ENCODE measurements at regions not wholly inside any gene's neighbourhood (a gene's known extent, or its start where the extent isn't known, plus 50 kb on each side); places are given as distances from the start of the nearest gene placed in this dataset.
"Not testable (repeated sequence)": the region's sequence is repeated elsewhere in the genome, so short reads cannot be mapped to it uniquely, and the experiment has no call there.

DNA sequence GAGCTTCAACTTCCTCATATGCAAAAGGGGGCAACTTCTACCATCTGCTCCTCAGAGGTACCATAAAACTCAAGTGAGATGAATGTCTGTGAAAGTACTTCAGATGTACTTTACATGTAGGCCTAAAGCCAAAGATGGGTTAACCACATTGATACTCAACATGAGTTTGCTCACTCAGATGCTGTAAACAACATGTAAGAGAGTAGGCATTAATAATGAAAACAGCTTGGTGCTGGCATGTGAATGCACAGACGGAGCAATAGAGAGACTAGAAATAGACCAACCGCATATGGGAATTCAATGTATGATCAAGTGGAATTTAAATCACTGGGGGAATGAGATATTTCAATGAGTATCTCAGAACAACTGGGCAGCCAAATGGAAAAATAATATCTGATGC lies 143.8 kb upstream of the CDYL start:
- TF ChIP-seq, protein P1, sequence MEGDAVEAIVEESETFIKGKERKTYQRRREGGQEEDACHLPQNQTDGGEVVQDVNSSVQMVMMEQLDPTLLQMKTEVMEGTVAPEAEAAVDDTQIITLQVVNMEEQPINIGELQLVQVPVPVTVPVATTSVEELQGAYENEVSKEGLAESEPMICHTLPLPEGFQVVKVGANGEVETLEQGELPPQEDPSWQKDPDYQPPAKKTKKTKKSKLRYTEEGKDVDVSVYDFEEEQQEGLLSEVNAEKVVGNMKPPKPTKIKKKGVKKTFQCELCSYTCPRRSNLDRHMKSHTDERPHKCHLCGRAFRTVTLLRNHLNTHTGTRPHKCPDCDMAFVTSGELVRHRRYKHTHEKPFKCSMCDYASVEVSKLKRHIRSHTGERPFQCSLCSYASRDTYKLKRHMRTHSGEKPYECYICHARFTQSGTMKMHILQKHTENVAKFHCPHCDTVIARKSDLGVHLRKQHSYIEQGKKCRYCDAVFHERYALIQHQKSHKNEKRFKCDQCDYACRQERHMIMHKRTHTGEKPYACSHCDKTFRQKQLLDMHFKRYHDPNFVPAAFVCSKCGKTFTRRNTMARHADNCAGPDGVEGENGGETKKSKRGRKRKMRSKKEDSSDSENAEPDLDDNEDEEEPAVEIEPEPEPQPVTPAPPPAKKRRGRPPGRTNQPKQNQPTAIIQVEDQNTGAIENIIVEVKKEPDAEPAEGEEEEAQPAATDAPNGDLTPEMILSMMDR (IDR thresholded peaks at IDR 0.05; ENCODE audit: insufficient read depth, missing control alignments), result no peak
- FAIRE-seq (no peak), DNase-seq (ENCODE audit: insufficient read length, low spot score) (no peak)

- not testable (repeated sequence) for FAIRE-seq; DNase-seq (ENCODE audit: insufficient read length, low spot score)
These were observed 146.4 kb upstream of the CDYL start for GRCh38 chr6:4629789-4630188.

- FAIRE-seq, result no peak
- TF ChIP-seq, protein P1 (IDR thresholded peaks at IDR 0.05; ENCODE audit: insufficient read depth, missing control alignments), result no peak
These were observed 150.6 kb upstream of the CDYL start for GRCh38 chr6:4625557-4625956.

GRCh38 chr6:4624726-4625125 lies 151.5 kb upstream of the CDYL start:
- TF ChIP-seq, protein P1 (IDR thresholded peaks at IDR 0.05; ENCODE audit: insufficient read depth, missing control alignments), result no peak
- DNase-seq (ENCODE audit: insufficient read length, low spot score) (no peak), FAIRE-seq (no peak)

More at GRCh38 chr6:4625557-4625956, 150.6 kb upstream of the CDYL start:
- no peak for DNase-seq (ENCODE audit: insufficient read length, low spot score)

- DNase-seq (ENCODE audit: insufficient read length, low spot score) (no peak), FAIRE-seq (no peak)
- TF ChIP-seq, protein P1 (IDR thresholded peaks at IDR 0.05; ENCODE audit: insufficient read depth, missing control alignments), result no peak
These were observed 155.7 kb upstream of the CDYL start for GRCh38 chr6:4620284-4621151.

- DNase-seq (ENCODE audit: insufficient read length, low spot score) (no peak), FAIRE-seq (no peak)
- TF ChIP-seq, protein P1 (IDR thresholded peaks at IDR 0.05; ENCODE audit: insufficient read depth, missing control alignments), result no peak
These were observed 159.9 kb upstream of the CDYL start for GRCh38 chr6:4616311-4616710.

DNA sequence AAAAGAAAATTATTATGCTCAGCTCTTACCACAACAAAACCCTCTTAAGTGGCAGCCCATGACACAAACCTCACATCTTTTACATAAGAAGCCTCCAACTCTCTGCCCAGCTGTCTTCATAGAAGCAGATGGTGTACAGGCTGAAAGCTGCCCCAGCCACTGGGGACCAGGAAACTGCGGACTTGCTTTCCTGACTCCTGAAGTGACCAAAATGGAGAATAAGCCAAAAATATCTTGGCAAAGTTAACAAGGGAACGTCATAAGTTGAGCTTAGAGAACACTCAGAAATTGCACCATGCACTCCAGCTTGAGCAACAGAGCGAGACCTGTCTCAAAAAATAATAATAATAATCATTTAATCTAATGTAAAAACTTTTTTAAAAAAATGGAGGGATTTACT lies 160.3 kb upstream of the CDYL start:
- DNase-seq (ENCODE audit: insufficient read length, low spot score), result no peak

More for the DNA sequence above, 160.3 kb upstream of the CDYL start:
- TF ChIP-seq, protein P1 (IDR thresholded peaks at IDR 0.05; ENCODE audit: insufficient read depth, missing control alignments), result no peak
- FAIRE-seq, result no peak

All from D721Med (cell line).